HG03097 (cell line): ENCODE measurements at regions not wholly inside any gene's neighbourhood (a gene's known extent, or its start where the extent isn't known, plus 50 kb on each side); places are given as distances from the start of the nearest gene placed in this dataset.
"Not testable (repeated sequence)": the region's sequence is repeated elsewhere in the genome, so short reads cannot be mapped to it uniquely, and the experiment has no call there.

Experiments used
- ATAC-seq: cut with Tn5 transposase; IDR thresholded peaks from one replicate; pipeline ENCODE4 v1.9.1; 2021; ENCODE audit not compliant: unreplicated experiment, low FRiP score

- ATAC-seq: no peak
These were observed 1036.1 kb downstream of the TMEM121 start for GRCh38 chr14:106562451-106562850.

GRCh38 chr14:106564058-106564643 is 1037.8 kb downstream of the TMEM121 start:
- no peak for ATAC-seq

DNA sequence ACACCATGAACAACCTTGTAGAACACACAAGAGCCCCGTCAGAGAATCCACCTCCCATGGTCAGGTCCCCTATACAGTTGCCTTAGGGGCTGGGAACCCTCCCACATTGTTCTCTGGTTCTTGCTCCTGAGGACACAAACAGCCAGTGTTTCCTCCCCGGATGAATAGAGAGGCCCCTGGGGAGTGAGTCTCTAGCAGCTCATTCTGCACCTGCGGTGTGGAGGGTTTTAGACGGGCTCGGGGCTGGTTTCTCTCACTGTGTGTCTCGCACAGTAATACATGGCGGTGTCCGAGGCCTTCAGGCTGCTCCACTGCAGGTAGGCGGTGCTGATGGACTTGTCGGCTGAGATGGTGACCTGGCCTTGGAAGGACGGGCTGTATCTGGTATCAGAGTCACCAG is 1052.1 kb downstream of the TMEM121 start:
- ATAC-seq: no peak

DNA sequence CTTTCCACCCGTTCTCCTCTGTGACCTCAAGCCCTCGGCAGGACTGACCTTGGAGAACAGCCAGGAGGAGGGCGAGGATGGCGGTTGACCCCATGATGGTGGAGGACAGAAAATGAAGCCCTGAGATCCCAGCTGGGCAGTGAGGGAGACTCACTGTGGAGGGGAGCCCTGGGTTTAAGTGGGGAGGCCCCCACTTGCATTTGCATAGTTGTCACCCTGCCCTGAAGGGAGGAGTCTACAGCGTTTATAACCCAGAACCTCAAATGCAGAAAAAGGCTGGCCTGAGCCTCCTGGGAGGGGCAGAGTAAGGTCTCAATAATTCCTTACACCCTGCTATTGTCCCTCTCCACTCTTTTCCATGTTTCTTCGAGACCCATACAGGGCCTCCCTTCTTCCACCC is 1052.7 kb downstream of the TMEM121 start:
- peak; percentile 63 for ATAC-seq

DNA sequence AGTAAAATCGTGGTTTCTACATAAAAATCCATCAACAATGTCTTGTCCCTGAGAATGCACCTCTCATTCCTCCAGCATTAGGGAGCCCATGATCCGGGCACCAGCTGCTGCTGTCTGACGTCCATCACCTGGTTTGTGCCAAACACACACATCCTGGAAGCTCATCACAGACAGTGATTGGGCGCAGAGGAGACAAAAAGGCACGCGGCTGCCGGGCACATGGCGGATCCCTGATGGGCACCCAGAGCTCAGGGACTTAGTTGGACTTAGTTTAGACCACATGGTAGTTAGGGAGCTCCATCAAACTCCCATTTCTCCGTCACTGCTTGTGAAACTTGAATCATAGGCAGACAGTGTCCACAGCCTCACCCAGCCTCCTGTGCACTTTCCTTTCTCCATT is 1059.3 kb downstream of the TMEM121 start:
- ATAC-seq: no peak

- peak; percentile 47 for ATAC-seq
These were observed 1059.8 kb downstream of the TMEM121 start for GRCh38 chr14:106586098-106586704.

DNA sequence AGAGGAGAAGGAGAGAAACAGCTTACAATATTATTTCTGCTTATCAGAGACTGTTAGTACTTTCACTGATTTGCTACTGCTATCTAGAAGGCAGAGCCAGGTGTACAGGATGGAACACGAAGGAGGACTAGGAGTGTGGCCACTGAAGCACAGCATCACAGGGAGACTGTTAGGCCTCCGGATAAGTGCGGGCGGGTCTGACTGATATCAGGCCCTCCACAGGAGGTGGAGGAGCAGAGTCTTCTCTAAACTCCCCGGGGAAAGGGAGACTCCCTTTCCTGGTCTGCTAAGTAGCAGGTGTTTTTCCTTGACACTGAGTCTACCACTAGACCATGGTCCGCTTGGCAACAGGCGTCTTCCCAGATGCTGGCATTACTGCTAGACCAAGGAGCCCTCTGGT is 1065.2 kb downstream of the TMEM121 start:
- ATAC-seq: not testable (repeated sequence)

DNA sequence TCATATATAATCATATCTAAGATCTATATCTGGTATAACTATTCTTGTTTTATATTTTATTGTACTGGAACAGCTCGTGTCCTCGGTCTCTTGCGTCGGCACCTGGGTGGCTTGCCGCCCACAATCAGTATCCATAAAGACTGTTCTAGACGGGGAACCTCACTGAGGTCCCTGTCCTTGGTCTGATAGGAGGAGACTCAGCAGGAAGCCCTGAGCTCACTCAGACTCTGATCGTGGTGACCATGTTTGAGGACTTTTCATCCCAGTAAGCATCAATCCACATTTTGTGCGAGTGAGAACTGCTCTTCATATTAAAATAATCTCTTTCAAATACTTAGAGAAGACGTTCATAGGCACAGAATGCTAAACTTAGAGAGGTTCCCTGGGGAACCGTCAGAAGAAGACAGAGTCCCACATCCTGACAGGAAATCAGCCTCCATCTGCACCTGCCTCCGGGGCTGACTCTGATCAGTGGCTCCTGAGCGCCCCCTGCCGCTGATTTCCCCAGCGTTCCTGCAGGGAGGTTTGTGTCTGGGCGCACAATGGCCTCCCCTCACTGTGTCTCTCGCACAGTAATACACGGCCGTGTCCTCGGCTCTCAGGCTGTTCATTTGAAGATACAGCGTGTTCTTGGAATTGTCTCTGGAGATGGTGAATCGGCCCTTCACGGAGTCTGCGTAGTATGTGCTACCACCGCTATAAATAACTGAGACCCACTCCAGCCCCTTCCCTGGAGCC is 1065.9 kb downstream of the TMEM121 start:
- not testable (repeated sequence) for ATAC-seq

GRCh38 chr14:106599209-106599608 is 1072.8 kb downstream of the TMEM121 start:
- no peak for ATAC-seq

DNA sequence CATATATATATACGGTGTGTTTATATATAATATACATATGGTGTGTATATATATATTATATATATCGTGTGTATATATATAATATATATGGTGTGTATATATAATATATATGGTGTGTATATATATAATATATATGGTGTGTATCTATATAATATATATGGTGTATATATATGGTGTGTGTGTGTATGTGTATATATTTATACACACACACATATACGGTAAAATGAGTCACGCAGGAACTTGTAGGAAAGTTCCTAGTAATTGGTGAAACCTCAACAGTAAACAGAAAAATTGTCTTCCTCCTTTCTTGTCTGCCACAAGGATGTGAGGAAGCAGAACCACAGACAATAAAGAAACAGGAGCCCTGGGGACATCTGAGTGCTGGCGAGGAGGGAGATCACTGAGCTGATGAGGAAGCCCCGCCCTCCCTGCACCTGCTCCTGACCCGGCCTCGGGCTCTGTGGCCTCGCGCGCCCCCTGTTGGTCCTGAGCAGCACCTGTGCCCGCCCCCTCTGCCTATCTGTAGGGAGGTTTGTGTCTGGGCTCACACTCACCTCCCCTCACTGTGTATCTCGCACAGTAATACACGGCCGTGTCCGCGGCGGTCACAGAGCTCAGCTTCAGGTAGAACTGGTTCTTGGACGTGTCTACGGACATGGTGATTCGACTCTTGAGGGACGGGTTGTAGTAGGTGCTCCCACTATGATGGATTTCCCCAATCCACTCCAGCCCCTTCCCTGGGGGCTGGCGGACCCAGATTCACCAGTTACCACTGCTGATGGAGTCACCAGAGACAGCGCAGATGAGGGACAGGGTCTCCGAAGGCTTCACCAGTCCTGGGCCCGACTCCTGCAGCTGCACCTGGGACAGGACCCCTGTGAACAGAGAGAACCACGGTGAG is 1079.4 kb downstream of the TMEM121 start:
- ATAC-seq: no peak

GRCh38 chr14:106606936-106607335 is 1080.6 kb downstream of the TMEM121 start:
- no peak for ATAC-seq

- no peak for ATAC-seq
These were observed 1084.3 kb downstream of the TMEM121 start for GRCh38 chr14:106610691-106611090.

DNA sequence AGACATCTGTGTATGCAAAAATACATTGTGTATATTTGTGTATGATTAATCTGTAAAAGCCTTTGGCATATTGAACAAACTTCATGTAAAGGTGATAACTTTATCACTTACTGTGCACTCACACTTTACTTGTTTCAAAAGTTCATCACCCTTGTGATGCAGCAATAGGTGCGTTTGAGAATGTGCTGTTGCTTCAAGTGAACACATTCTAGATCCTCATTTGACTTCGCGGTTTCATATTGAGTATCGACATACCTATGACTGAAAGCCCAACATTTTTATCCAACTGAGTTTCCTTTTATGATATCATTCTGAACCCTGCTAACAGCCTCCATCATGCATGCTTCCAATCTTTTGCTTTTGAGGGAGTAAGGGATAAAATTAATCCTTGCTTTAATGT is 1086.9 kb downstream of the TMEM121 start:
- ATAC-seq: no peak

- ATAC-seq: not testable (repeated sequence)
These were observed 1092.1 kb downstream of the TMEM121 start for GRCh38 chr14:106618471-106618951.

DNA sequence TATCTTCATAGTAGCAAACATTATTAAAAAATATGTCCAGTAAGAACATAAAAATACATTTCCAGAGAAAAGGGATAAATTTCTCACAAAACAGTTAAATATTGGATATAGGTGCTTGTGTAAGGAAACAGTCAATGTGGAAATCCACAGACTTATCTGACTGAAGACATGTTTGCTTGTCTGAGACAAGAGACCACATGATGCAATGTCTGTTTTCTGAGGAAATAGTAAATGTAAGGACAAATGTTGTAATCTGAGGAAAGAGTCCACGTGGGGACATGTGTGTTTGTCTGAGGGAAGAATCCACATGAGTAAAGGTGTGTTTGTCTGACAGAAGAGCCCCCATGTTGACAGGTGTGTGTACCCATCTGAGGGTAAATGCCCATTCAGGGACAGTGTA is 1093.2 kb downstream of the TMEM121 start:
- no peak for ATAC-seq

DNA sequence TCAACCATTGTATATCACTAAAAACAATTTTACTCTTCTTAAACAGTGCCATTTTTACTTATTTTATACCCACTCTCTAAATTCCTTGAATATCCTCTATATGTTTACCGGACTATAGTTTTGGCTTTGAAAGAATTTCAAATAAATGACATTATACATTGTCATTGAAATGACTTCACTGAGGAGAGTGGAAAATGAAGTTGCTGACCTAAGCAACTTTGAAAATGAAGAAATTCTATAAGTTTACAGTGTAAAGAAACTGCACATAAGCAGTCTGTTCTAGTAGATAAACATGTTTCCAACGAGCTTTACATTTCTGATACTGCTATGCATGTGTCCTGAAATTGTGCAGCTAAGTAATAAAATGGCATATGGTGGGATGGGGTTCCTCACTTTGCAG is 1094.0 kb downstream of the TMEM121 start:
- ATAC-seq: no peak

- no peak for ATAC-seq
These were observed 1095.9 kb downstream of the TMEM121 start for GRCh38 chr14:106622200-106622745.

DNA sequence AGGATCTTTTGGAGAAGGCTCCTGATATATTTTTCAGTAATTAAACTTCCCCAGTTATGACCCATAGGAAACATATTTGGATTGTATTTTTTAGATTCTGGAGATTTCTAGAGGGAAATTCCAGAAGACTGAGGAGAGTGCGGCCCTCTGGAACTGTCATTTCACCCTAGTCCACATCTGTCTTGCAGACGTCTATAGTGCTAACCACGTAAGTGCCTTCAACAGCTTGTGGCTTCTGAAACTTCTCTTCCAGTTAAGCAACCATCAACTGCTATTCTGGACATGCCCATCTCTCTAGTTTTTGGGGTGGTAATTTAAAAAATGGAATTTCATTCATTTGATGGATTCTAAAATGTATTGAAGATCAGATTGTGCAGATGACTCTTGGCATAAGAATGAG is 1098.8 kb downstream of the TMEM121 start:
- ATAC-seq: no peak

DNA sequence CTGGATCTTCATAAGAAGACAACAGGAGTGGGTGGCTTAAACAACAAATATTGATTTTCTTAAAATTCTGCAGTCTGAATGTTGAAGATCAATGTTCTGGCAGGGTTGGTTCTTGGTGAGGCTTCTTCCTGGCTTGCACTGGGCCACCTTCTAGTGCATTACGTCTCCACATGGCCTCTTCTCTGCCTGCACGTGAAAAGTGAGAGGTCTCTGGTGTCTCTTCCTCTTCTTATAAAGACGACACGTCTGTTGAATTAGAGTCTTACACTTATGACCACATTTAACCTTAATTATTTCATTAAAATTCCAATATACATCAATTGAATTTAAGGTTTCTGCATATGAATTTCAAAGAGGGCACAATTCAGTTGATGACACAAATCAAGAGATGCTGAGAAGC is 1100.1 kb downstream of the TMEM121 start:
- not testable (repeated sequence) for ATAC-seq

GRCh38 chr14:106626942-106627588 is 1100.7 kb downstream of the TMEM121 start:
- not testable (repeated sequence) for ATAC-seq
